Activated CD4-positive, alpha-beta T cell treated with anti-CD3 and anti-CD28 coated beads, Interleukin-2, amount 50 U/mL, for 1 hour (primary cell): ENCODE measurements at regions not wholly inside any gene's neighbourhood (a gene's known extent, or its start where the extent isn't known, plus 50 kb on each side); places are given as distances from the start of the nearest gene placed in this dataset.

Source experiments
- DNase-seq: peaks from one replicate; pipeline ENCODE4 v3.0.0-alpha.2; 2020

DNA sequence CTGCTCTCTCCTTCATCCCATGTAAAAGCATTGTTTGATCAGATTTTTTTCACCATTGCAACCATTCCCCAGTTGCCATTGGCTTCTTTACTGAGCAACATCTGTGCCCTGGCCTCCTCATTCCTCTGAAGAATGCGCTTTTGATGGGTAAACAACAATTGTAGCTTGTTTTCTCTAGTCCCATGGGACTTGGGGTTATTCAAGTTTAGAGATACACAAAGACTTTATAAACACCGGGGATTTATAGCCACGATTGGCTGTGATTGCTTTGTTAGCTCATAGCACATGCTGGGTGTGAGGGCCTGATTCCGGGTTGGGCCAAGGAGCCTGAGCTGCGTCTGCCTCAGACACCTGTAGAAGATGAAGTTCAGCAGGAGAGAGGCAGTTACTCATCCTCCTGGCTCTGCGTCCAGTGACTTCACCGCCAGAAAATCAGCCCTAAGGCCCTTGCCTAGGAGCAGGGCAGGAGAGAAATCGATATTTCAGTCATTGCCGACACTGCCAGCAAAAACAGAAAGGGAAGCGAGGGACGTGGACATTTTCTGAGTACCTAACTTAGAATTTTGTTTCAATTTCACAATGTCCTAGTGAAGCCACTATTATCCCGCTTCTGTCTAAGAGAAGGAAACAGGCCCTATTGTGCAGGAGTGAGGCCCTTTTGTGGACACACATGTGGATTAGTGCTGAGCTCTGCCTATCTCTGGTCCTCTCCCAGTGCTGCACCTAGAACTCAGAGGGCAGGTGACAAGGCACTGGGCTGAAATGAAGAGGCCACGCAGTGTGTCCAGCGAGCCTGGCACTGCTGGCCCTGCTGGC lies 159.8 kb upstream of the USP24 start:
- no peak for DNase-seq

- DNase-seq = no peak
Measured at GRCh38 chr1:55374216-55374615, 159.1 kb upstream of the USP24 start.

- DNase-seq = no peak
Measured at GRCh38 chr1:55369474-55369873, 154.3 kb upstream of the USP24 start.

DNA sequence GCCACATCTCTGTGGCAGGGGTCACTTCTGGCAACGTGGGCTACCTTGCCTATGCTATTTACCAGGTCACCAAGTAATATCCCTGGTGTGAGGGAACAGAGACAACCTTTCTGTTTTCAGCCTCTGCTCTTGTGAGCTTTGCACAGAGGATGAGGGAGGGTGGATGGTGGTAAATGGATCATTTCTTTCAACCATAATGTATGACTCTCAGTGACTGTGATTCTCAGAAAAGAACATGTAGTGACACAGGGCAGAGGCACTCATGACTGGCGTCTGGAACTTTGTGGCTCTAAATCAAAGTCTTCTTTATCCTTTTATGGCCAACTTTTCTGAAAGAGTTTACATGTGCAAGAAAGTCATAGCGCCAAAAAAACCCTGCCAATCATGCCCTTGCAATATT lies 153.5 kb upstream of the USP24 start:
- no peak for DNase-seq

DNA sequence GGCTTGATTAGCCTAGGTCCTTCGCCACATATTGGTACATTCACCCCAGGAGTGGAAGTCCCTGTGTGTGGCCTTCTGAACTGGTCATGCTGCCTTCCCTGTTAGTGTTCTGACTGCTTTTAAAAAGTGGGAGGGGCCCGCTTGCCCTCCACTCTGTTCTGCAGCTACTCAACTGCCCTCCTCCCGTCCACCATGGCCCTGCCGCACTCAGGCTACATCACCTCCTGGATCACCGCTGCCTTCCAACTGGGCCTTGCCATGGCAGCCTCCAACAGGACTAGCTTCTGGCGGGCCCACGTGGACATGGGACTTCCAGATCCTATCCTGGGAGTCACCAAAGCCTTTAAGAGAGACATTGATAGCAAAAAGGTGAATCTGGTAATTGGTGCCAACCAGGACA lies 152.1 kb upstream of the USP24 start:
- no peak for DNase-seq

DNA sequence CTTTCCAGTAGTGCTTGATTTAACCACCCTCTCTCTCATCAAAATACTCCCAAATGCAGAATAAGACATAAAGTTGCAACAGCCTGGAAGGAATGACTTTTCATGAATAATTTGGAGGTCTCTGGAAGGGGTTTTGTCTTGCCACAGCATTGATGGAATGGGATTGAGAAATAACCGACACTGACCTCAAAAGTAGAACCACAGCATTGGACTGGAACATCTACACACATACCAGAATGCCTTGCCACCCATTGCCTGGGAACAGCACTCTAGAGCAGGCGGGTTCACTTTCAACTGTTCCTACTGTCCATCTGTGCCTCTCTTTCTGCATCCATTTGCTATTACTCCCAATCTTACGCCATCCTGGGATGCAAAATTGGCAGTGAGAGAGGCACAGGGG lies 149.1 kb upstream of the USP24 start:
- no peak for DNase-seq

DNA sequence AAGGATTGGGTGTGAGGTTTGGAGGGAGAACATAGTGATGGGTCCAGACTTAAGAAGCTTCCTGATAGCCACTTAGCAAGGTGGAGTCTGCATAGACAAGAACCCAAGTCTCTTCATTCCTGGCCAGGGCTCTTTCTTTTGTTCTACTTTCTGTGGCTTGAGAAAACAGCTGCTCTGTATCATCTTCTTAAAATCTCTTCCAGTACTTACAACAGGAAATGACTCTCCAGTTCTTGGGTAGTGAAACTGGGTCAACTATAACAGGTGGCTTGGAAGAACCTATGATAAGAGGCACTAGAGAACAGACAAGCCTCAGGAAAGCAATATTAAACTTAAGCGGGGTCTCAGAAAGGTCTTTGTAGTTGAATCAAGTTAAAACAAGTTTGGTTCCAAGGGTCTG lies 148.1 kb upstream of the USP24 start:
- DNase-seq = no peak

DNA sequence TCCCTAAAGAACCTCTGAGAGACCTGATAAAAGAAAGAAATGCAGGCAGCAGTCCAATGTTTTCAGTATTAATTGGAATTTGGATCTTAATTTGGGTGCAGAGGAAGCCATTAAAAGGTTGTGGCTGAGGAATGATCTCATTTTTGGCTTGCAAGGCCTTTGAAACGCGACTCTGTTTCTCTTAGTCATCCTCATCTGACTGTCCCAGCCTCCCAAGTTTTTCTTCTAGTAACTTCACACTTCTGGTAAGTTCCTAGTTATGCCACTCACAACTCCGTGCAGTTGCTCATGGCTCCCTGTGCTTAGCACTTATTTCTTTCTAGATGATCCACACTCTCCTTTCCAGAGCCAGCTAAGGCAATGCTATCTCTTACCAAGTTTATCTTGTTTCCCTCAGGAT lies 147.4 kb upstream of the USP24 start:
- DNase-seq = no peak

DNA sequence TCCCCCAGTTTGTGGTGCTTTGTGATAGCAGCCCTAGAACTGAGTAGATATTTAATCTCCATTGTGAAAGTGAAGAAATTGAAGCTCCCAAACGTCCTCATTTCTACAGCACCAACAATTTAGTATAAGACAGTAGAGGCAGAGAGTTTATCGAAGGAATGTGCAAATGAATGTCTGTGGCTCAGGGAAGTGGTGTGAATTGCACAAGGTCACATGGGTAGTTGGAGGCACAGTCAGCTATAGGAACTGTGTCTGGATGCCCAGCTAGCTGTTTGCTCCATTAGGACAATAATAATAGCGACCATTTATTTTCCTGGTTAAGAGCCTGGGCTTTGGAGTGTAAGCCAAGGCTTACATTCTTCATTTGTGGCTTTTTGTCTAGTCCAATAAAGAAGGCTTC lies 144.4 kb upstream of the USP24 start:
- DNase-seq = no peak

- no peak for DNase-seq
Measured at GRCh38 chr1:55358581-55358980, 143.4 kb upstream of the USP24 start.

DNA sequence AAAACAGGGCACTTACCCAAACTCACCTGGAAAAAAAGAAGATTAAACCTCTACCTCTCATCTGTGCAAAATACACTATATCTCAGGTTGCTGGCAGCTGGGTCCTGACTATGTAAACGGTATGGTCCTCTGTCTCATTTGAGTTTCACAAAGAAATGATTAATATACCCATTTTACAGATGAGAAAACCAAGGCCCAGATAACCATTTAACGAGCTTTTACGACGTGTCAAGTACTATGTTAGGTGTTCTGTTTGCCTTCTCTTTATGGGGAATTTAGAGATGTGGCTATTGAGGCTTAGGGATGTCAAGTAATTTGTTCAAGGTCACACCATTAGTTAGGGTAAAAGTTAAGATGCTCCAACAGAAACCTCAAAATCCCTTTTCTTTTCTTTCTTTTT lies 140.4 kb upstream of the USP24 start:
- DNase-seq = no peak

DNA sequence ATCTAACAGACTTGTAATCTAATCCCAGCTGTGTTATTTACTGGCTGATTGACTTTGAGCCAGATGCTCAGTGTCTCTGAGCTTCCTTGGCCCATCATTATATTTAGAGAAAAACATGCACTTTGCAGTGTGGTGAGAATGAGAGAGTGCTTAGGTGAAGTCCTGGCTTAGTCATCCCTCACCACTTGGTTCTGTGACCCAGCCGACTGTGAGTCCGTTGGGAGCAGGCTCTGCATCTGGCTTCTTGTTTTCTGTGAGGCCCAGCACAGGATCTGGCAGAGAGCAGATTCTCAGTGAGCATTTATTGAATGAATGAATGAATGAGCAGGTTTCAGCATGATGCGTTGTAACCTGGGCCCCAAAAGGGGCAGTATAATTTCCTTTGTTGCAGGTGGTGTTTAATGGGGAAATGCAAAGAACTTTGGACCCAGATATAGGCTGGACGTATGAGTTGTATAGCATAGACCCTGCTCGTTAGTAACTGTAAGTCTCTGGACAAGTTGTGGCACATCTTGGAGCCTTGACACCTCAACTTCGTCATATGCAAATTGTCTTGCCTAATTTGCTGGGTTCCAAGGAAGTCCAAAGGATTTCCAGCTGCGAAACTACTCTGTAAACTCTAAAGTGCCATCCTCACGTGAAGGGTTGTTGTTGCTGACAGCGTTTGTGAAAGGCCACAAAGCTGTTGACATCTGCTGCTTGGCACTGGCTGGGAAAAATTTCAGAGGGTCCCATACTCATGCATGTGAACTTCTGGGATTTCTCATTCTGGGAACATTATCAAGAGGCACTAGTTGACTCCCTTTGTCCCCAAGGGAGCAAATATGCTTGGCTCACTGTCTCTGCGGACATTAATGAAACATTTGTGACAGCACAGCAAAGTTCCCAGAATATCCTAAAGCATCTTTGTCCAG lies 138.8 kb upstream of the USP24 start:
- no peak for DNase-seq

DNA sequence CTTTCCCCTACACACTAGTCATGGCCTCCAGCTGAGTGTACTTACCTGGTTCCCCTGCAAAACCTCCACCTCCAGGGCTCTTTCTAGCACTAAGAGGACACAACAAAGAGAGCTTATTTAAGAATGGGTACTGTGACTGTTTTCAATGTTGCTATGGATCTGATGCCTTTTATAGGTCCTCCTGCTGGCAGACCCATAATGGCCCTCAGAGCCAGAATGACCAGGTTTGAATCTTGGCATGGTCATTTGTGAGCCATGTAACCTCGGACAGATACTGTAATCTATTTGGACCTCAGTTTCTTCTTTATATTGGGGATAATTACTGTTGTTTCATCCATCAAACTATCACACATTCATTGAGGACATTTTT lies 137.6 kb upstream of the USP24 start:
- no peak for DNase-seq

GRCh38 chr1:55352080-55352810 lies 137.1 kb upstream of the USP24 start:
- DNase-seq = no peak

GRCh38 chr1:55348356-55348755 lies 133.2 kb upstream of the USP24 start:
- no peak for DNase-seq

GRCh38 chr1:55347866-55348265 lies 132.7 kb upstream of the USP24 start:
- DNase-seq = no peak

GRCh38 chr1:55347041-55347440 lies 131.9 kb upstream of the USP24 start:
- DNase-seq = no peak

DNA sequence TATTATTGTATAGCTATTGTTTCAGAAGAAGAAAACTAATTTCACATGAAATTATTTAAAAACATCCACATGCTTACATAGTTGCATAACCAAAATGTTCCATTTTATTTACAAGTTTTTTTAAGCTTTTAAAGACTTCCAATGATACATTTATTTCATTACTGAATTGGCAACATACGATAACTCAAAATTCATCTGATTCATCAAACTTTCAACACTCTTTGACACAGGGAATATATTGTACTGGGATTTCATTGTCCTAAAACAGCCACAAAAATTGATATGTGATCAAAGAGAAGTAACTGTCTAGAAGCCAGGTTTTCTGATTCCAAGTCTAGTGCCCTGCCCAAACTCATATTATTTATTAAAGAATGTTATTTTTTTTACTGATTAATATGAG lies 131.4 kb upstream of the USP24 start:
- no peak for DNase-seq

DNA sequence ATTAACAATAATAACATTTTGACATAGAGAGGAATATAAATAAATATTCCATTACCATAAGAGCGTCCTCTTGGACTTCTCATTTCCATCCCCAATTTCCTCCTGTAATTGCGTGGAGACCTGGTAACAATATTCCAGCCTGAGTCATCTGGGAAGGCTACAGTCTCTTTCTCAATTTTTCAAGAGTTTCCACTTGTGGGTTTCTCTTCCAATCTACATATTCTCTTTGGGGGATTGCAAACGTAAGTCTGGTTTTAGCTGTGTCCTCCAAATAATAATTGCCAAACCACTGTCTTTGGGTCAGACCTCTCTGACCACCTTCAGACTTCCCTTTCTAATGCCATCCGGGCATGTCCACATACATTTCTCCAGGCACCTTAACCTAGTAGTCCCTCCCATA lies 124.5 kb upstream of the USP24 start:
- DNase-seq = no peak

- no peak for DNase-seq
Measured at GRCh38 chr1:55338448-55338820, 123.3 kb upstream of the USP24 start.

- no peak for DNase-seq
Measured at GRCh38 chr1:55337801-55338447, 122.8 kb upstream of the USP24 start.

GRCh38 chr1:55334797-55335196 lies 119.6 kb upstream of the USP24 start:
- no peak for DNase-seq

- DNase-seq = no peak
Measured at GRCh38 chr1:55334160-55334559, 119.0 kb upstream of the USP24 start.
